ENCODE measurements at regions not wholly inside any gene's neighbourhood (a gene's known extent, or its start where the extent isn't known, plus 50 kb on each side); places are given as distances from the start of the nearest gene placed in this dataset.

- TF ChIP-seq CTCF (IDR thresholded peaks at IDR 0.05; ENCODE audit: low read length), result no peak
- no peak for TF ChIP-seq EZH2 (optimal IDR thresholded peaks at IDR 0.05; ENCODE audit: low read depth, low read length)
Observed at GRCh38 chr4:188767496-188767895, 628.3 kb downstream of the TRIML1 start.
